Common myeloid progenitor, CD34-positive (primary cell): ENCODE measurements at regions not wholly inside any gene's neighbourhood (a gene's known extent, or its start where the extent isn't known, plus 50 kb on each side); places are given as distances from the start of the nearest gene placed in this dataset.

Source experiments
- CTCF ChIA-PET: fragments of 350-600 bp; sonication (Branson Sonifier 250); formaldehyde crosslinking; loops from one replicate; lab custom pipeline; 2021; ENCODE audit warnings: antibody characterized with exemption; lab: Charles Lee
- POLR2A ChIA-PET: fragments of 350-600 bp; sonication (Branson Sonifier 250); formaldehyde crosslinking; loops from one replicate; lab custom pipeline; 2021; ENCODE audit warnings: antibody characterized with exemption; lab: Charles Lee
- DNase-seq, 3 donors: peaks; one replicate each; pipeline versions ENCODE4 v3.0.0 to v3.0.0-alpha.2; 2013
- H3K27ac ChIP-seq, 2 experiments: 1 replicate in 1 of 2; 2 replicates in 1 of 2; pipeline ENCODE4 v1.7.0; 2013; ENCODE audit warnings: inconsistent platforms in 2 of 2, low read length in 2 of 2, mild to moderate bottlenecking in 2 of 2, low read depth in 1 of 2, moderate library complexity in 1 of 2; ENCODE audit not compliant: severe bottlenecking in 2 of 2, insufficient read depth in 1 of 2, poor library complexity in 1 of 2
- H3K27me3 ChIP-seq, 5 experiments: replicated peaks in 2 of 5; 1 replicate in 3 of 5; 2 replicates in 2 of 5; pipeline versions ENCODE4 v1.6.1 to v1.7.0; 2013; ENCODE audit warnings: low read length in 4 of 5, mild to moderate bottlenecking in 2 of 5, moderate library complexity in 2 of 5, inconsistent platforms in 1 of 5; ENCODE audit not compliant: insufficient read depth in 5 of 5, control insufficient read depth in 4 of 5
- H3K36me3 ChIP-seq, 4 experiments: 1 replicate in 2 of 4; 2 replicates in 2 of 4; pipeline versions ENCODE4 v1.6.1 to v1.7.0; 2013; ENCODE audit warnings: low read length in 3 of 4, control low read depth in 1 of 4, mild to moderate bottlenecking in 1 of 4; ENCODE audit not compliant: control insufficient read depth in 4 of 4, insufficient read depth in 4 of 4
- H3K4me1 ChIP-seq, 4 experiments: 1 replicate in 3 of 4; 2 replicates in 1 of 4; pipeline versions ENCODE4 v1.6.1 to v1.7.1; 2013; ENCODE audit warnings: low read length in 3 of 4, mild to moderate bottlenecking in 3 of 4, control low read depth in 1 of 4, inconsistent platforms in 1 of 4, moderate library complexity in 1 of 4; ENCODE audit not compliant: control insufficient read depth in 4 of 4, insufficient read depth in 4 of 4; ENCODE audit errors: control extremely low read depth in 1 of 4
- H3K4me3 ChIP-seq, 7 experiments: 1 replicate in 4 of 7; 2 replicates in 3 of 7; pipeline versions ENCODE4 v1.5.1 to v1.7.0; 2013; ENCODE audit warnings: mild to moderate bottlenecking in 7 of 7, low read length in 6 of 7, moderate library complexity in 6 of 7, inconsistent platforms in 2 of 7, low read depth in 2 of 7, control low read depth in 1 of 7; ENCODE audit not compliant: insufficient read depth in 4 of 7, control insufficient read depth in 1 of 7; ENCODE audit errors: extremely low read depth in 1 of 7
- H3K9me3 ChIP-seq, 5 experiments: 1 replicate in 4 of 5; 2 replicates in 1 of 5; pipeline versions ENCODE4 v1.6.1 to v1.7.1; 2013; ENCODE audit warnings: low read length in 4 of 5, mild to moderate bottlenecking in 2 of 5, inconsistent platforms in 1 of 5, low read depth in 1 of 5, moderate library complexity in 1 of 5; ENCODE audit not compliant: control insufficient read depth in 4 of 5, insufficient read depth in 2 of 5; ENCODE audit errors: control extremely low read depth in 1 of 5
- WGBS: methylation state at CpG from one replicate; pipeline ENCODE4 v1.1.5; 2013; ENCODE audit not compliant: insufficient coverage; 5-methylcytosine and 5-hydroxymethylcytosine counted together

DNA sequence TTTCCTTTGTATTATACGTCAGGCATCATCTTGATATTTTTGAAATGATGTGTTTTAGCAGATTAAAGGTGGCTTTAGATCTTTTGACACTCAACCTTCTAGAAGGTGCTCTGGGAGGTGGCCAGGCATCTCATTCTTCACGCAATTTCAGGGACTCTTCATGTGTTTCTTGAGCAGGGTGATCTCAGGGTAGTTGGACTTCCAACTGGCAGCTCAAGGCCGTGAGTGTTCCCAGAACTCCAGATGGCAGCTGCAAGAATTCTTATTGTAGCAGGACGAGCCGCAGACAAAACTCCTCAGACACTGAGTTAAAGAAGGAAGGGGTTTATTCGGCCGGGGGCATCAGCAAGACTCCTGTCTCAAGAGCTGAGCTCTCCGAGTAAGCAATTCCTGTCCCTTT, 82.5 kb upstream of the UBAC2 start:
- CTCF ChIA-PET, result no interaction called here
- Histone ChIP-seq H3K9me3 (peaks cover 0 to 1% (median 0%) of the 10 kb centered on the region in 5 experiments), H3K4me3 (no peak overlapping the region), H3K36me3 (no peaks in the 10 kb centered on the region), H3K27me3 (peaks cover 0 to 35% (median 7%) of the 10 kb centered on the region in 5 experiments), H3K4me1 (no peaks in the 10 kb centered on the region), H3K27ac (no peak overlapping the region)
- POLR2A ChIA-PET, result no interaction called here
- DNase-seq, result no peak
- 96% methylated on average over 4 of the region's 8 CpGs for WGBS

DNA sequence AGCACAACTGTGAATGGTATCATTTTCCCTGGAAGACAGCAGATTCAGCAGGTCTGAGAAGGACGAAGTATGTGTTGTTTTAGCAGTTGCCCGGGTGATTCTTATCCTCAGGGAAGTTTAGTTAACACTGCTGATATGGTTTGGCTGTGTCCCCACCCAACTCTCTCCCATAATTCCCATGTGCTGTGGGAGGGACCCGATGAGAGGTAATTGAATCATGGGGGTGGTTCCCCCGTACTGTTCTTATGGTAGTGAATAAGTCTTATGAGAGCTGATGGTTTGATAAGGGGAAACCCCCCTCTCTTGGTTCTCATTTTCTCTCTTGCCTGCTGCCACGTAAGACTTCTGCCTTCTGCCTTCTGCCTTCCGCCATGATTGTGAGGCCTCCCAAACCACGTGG, 81.0 kb upstream of the UBAC2 start:
- Histone ChIP-seq H3K36me3 (no peaks in the 10 kb centered on the region), H3K27me3 (peaks cover 0 to 48% (median 10%) of the 10 kb centered on the region in 5 experiments), H3K4me1 (peaks cover 2 to 5% (median 4%) of the 10 kb centered on the region in 4 experiments), H3K4me3 (no peak overlapping the region), H3K9me3 (peaks cover 0 to under 1% (median 0%) of the 10 kb centered on the region in 5 experiments), H3K27ac (no peak overlapping the region)
- whole genome bisulfite sequencing, result 67% methylated on average over 1 of the region's 7 CpGs
- POLR2A ChIA-PET, result no interaction called here
- DNase-seq, result peak in 2 of 3 donors; percentile 60 to 65
- CTCF ChIA-PET, result no interaction called here

- no peaks in the 10 kb centered on the region for H3K9me3 ChIP-seq
- peaks cover 0 to 45% (median 10%) of the 10 kb centered on the region in 5 experiments for H3K27me3 ChIP-seq
- ChIA-PET POLR2A (interaction anchor here (0.7 kb wide), 1 partner anchor 502 kb away, joined by 4 read pairs; no protein-coding TSS in a partner anchor), CTCF (no interaction called here)
- no CpG with 5 or more reads among the region's 1 CpG for WGBS
- no peak overlapping the region for H3K27ac ChIP-seq
- H3K4me3 ChIP-seq, result no peak overlapping the region
- no peaks in the 10 kb centered on the region for H3K36me3 ChIP-seq
- DNase-seq, result no peak
- H3K4me1 ChIP-seq, result peaks cover 4 to 14% (median 12%) of the 10 kb centered on the region in 4 experiments
Observed at GRCh38 chr13:99120751-99121150, 79.9 kb upstream of the UBAC2 start.

GRCh38 chr13:99122171-99122570, 78.5 kb upstream of the UBAC2 start:
- H3K4me3 ChIP-seq, result no peak overlapping the region
- no peaks in the 10 kb centered on the region for H3K36me3 ChIP-seq
- ChIA-PET CTCF (interaction anchor here (0.8 to 1.0 kb wide), 2 partner anchors 144 to 252 kb away, joined by 3 read pairs; no protein-coding TSS in a partner anchor), POLR2A (interaction anchor here (0.6 kb wide), 1 partner anchor 22 kb away, joined by 3 read pairs; no protein-coding TSS in a partner anchor)
- 93% methylated on average over 2 of the region's 2 CpGs for WGBS
- H3K9me3 ChIP-seq, result no peaks in the 10 kb centered on the region
- peaks cover 4 to 14% (median 12%) of the 10 kb centered on the region in 4 experiments for H3K4me1 ChIP-seq
- H3K27ac ChIP-seq, result no peak overlapping the region
- H3K27me3 ChIP-seq, result peaks cover 0 to 53% (median 10%) of the 10 kb centered on the region in 5 experiments
- DNase-seq, result no peak

DNA sequence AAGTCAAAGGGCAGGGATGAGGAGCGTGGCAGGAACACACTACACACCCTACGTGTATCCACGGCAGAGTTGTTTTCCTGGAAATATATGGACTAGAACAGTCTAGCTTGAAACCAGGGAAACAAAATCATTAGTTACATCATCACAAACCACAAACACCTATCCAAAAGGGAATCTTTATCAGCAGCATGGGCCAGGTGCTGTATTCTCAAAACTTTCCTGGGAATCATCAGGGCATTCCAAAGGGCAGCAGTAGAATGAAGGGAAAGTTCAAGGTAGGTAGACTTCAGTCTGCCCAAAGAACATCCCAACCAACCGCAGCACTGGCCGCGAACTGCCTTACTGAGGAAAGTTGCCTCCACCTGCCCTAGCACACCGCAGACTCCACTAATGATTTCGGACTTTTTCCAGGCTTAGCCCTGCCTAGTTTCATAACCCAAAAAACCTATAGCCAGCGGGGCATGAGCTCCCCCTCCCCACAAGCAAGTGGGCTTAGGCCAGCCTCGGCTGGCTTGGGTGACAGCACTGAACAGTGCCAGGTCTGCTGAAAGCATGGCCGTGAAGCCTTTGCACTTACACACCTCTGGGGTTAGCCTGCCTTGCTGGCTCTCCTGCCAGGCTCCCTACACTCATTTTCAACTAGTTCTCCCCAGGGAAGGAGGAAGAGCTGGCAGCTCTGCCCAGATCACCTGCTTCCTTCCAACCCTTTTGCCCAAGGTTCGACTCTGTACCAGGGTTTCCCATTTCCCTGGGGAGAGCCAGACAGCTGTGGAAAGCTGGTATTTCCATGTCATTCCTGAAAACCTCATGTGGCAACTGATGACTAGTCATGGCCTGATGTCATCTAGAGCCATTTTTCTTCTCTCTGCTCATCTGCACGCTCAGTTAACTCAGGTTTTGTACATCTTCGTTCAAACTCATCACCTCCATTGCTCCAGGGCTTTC, 77.3 kb upstream of the UBAC2 start:
- ChIA-PET CTCF (interaction anchor here (0.8 to 1.6 kb wide), 4 partner anchors 42 to 253 kb away, joined by 3 read pairs; no protein-coding TSS in a partner anchor), POLR2A (no interaction called here)
- 98% methylated on average over 7 of the region's 14 CpGs for WGBS
- no peaks in the 10 kb centered on the region for H3K9me3 ChIP-seq
- peaks cover 4 to 14% (median 12%) of the 10 kb centered on the region in 4 experiments for H3K4me1 ChIP-seq
- no peaks in the 10 kb centered on the region for H3K36me3 ChIP-seq
- DNase-seq, result no peak
- no peak overlapping the region for H3K27ac ChIP-seq
- no peak overlapping the region for H3K4me3 ChIP-seq
- H3K27me3 ChIP-seq, result peaks cover 0 to 57% (median 10%) of the 10 kb centered on the region in 5 experiments

- H3K4me3 ChIP-seq, result no peak overlapping the region
- POLR2A ChIA-PET, result no interaction called here
- CTCF ChIA-PET, result interaction anchor here (1.2 to 1.6 kb wide), 2 partner anchors 42 to 142 kb away, joined by 3 read pairs; no protein-coding TSS in a partner anchor
Observed at GRCh38 chr13:99124046-99124400, 76.6 kb upstream of the UBAC2 start.

More at GRCh38 chr13:99124046-99124400, 76.6 kb upstream of the UBAC2 start:
- no peaks in the 10 kb centered on the region for H3K36me3 ChIP-seq
- H3K4me1 ChIP-seq, result peaks cover 4 to 14% (median 12%) of the 10 kb centered on the region in 4 experiments
- DNase-seq, result no peak
- no peak overlapping the region for H3K27ac ChIP-seq
- H3K9me3 ChIP-seq, result no peaks in the 10 kb centered on the region
- WGBS, result 100% methylated on average over 1 of the region's 1 CpG
- H3K27me3 ChIP-seq, result peaks cover 0 to 59% (median 13%) of the 10 kb centered on the region in 5 experiments
